Thyroid gland (tissue), 4 donors: ENCODE measurements at regions not wholly inside any gene's neighbourhood (a gene's known extent, or its start where the extent isn't known, plus 50 kb on each side); places are given as distances from the start of the nearest gene placed in this dataset.

Source experiments
- DNase-seq, 2 donors: peaks; one replicate each; pipeline ENCODE4 v3.0.0-alpha.2; 2019
- H3K27ac ChIP-seq, 3 donors: fragments of 200-600 bp; sonication (generic); 1 replicate in 2 of 3; 2 replicates in 1 of 3; pipeline ENCODE4 v1.5.1; 2016 to 2019; ENCODE audit warnings: mild to moderate bottlenecking in 1 of 3, moderate library complexity in 1 of 3
- H3K27me3 ChIP-seq: fragments of 200-600 bp; sonication (generic); one replicate; pipeline ENCODE4 v1.5.1; 2019
- H3K36me3 ChIP-seq, 2 donors: fragments of 200-600 bp; sonication (generic); one replicate each; pipeline ENCODE4 v1.5.1; 2016 to 2019
- H3K4me1 ChIP-seq, 2 donors: fragments of 200-600 bp; sonication (generic); one replicate each; pipeline ENCODE4 v1.5.1; 2017 to 2019
- H3K4me3 ChIP-seq, 3 donors: fragments of 200-600 bp; sonication (generic); replicated peaks in 1 of 3; 1 replicate in 2 of 3; 2 replicates in 1 of 3; pipeline ENCODE4 v1.5.1; 2016; ENCODE audit warnings: mild to moderate bottlenecking in 1 of 3
- H3K9me3 ChIP-seq: fragments of 200-600 bp; sonication (generic); one replicate; pipeline ENCODE4 v1.5.1; 2017
- POLR2A ChIP-seq, 2 donors: fragments of 450-650 bp; IDR thresholded peaks; one replicate each; pipeline ENCODE4 v1.6.1; 2017; ENCODE audit warnings: antibody characterized with exemption in 2 of 2, mild to moderate bottlenecking in 2 of 2, moderate library complexity in 1 of 2
- WGBS, 2 donors: methylation state at CpG; one replicate each; pipeline ENCODE4 v1.1.5; 2017; 5-methylcytosine and 5-hydroxymethylcytosine counted together
- intact Hi-C: fragments of 100-400 bp; cut with DNase I; formaldehyde crosslinking; loops from one replicate; pipeline ENCODE4 v1.15.1; 2023
- TF ChIP-seq, protein P1 (sequence below), 6 experiments: fragments of 200-600 bp in 3 of 6; fragments of 450-650 bp in 3 of 6; sonication (generic) in 3 of 6; IDR thresholded peaks; one replicate each; pipeline ENCODE4 v1.5.1; 2016 to 2019; ENCODE audit warnings: antibody characterized with exemption in 6 of 6, mild to moderate bottlenecking in 2 of 6, inconsistent platforms in 1 of 6, moderate library complexity in 1 of 6

GRCh38 chr1:10857687-10858086 lies 61.2 kb upstream of the CASZ1 start:
- DNase-seq: no peak
- intact Hi-C loops: no loop called here
- WGBS, 2 donors: 68 to 77% methylated on average over 7 to 11 of the region's 11 CpGs

DNA sequence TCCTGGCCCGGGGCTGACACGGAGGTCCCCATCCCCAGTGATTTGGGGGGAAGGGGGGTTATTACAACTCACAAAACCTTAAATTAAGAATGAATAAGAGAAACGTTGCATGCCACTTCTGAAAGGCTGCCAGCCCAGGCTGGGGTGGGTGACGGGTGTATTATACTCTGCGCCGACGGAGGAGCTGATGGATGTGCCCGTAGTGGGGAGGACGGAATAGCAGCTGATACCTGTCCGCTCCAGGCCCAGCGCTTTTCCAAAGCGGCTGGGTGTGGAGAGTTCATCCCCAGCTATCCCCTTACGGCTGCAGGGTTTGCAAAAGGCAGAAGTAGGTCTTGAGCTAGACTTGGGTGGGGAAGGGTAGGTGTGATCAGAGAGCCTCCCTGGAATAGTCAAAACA lies 63.8 kb upstream of the CASZ1 start:
- no peaks in the 10 kb centered on the region for H3K27me3 ChIP-seq
- WGBS, 2 donors: 73 to 78% methylated on average over 13 of the region's 13 CpGs
- intact Hi-C loops: no loop called here
- no peaks in the 10 kb centered on the region for H3K9me3 ChIP-seq
- no peaks in the 10 kb centered on the region for H3K36me3 ChIP-seq
- TF ChIP-seq POLR2A (IDR thresholded peaks at IDR 0.05): no peak
- TF ChIP-seq, protein P1, sequence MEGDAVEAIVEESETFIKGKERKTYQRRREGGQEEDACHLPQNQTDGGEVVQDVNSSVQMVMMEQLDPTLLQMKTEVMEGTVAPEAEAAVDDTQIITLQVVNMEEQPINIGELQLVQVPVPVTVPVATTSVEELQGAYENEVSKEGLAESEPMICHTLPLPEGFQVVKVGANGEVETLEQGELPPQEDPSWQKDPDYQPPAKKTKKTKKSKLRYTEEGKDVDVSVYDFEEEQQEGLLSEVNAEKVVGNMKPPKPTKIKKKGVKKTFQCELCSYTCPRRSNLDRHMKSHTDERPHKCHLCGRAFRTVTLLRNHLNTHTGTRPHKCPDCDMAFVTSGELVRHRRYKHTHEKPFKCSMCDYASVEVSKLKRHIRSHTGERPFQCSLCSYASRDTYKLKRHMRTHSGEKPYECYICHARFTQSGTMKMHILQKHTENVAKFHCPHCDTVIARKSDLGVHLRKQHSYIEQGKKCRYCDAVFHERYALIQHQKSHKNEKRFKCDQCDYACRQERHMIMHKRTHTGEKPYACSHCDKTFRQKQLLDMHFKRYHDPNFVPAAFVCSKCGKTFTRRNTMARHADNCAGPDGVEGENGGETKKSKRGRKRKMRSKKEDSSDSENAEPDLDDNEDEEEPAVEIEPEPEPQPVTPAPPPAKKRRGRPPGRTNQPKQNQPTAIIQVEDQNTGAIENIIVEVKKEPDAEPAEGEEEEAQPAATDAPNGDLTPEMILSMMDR (IDR thresholded peaks at IDR 0.05): no peak
- DNase-seq: no peak
- no peak overlapping the region for H3K4me3 ChIP-seq
- H3K27ac ChIP-seq: no peak overlapping the region
- peaks cover 0 to 5% of the 10 kb centered on the region in 2 donors for H3K4me1 ChIP-seq

More at GRCh38 chr1:10857687-10858086, 61.2 kb upstream of the CASZ1 start:
- Histone ChIP-seq H3K9me3 (no peaks in the 10 kb centered on the region), H3K4me3 (no peak overlapping the region), H3K4me1 (peaks cover 0 to 5% of the 10 kb centered on the region in 2 donors), H3K36me3 (no peaks in the 10 kb centered on the region), H3K27me3 (no peaks in the 10 kb centered on the region), H3K27ac (no peak overlapping the region)
- TF ChIP-seq, protein P1 (IDR thresholded peaks at IDR 0.05): no peak
- no peak for TF ChIP-seq POLR2A (IDR thresholded peaks at IDR 0.05)

GRCh38 chr1:10860682-10861081 lies 64.2 kb upstream of the CASZ1 start:
- Histone ChIP-seq H3K36me3 (no peaks in the 10 kb centered on the region), H3K27ac (no peak overlapping the region), H3K27me3 (no peaks in the 10 kb centered on the region), H3K4me1 (peaks cover 0 to 5% of the 10 kb centered on the region in 2 donors), H3K4me3 (no peak overlapping the region), H3K9me3 (no peaks in the 10 kb centered on the region)
- DNase-seq: peak; percentile 54 to 65
- intact Hi-C loops: no loop called here
- no peak for TF ChIP-seq POLR2A (IDR thresholded peaks at IDR 0.05)
- TF ChIP-seq, protein P1 (IDR thresholded peaks at IDR 0.05): no peak
- 17 to 29% methylated on average over 10 of the region's 11 CpGs for WGBS, 2 donors

GRCh38 chr1:10861822-10862221 lies 65.4 kb upstream of the CASZ1 start:
- H3K4me3 ChIP-seq: no peak overlapping the region
- WGBS, 2 donors: 88 to 92% methylated on average over 5 of the region's 5 CpGs
- peaks cover 4 to 8% of the 10 kb centered on the region in 2 donors for H3K4me1 ChIP-seq
- no peaks in the 10 kb centered on the region for H3K27me3 ChIP-seq
- H3K27ac ChIP-seq: no peak overlapping the region
- H3K36me3 ChIP-seq: no peaks in the 10 kb centered on the region
- TF ChIP-seq, protein P1 (IDR thresholded peaks at IDR 0.05): no peak
- TF ChIP-seq POLR2A (IDR thresholded peaks at IDR 0.05): no peak
- intact Hi-C loops: no loop called here
- DNase-seq: no peak
- H3K9me3 ChIP-seq: no peaks in the 10 kb centered on the region

DNA sequence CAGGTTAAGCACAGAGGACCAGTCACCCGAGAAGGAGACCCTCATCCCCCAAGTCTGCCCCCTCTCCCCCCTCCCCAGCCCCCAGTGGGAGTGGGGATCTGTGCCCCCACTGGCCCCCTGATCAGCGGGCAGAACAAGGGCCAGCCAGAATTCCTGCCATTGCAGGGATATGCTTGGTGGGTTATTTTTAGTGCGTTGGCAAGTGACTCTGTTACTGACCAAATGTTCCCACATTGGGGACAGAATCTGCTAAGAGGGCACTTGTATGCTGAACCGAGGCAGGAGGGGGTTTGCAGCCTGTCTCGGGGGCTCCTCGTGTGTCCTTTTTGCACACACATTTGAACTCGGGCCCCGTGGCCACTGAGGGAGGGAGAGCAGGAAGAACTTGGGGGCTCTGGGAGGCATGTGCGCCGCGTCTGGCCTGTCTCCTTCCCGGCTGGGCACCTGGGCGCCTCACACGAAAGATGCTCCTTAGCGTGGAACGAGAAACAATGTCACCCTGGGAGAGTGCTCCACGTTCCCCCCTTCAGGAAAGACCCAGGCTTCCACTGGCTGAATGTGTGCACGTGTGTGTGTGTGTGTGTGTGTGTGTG lies 66.4 kb upstream of the CASZ1 start:
- TF ChIP-seq POLR2A (IDR thresholded peaks at IDR 0.05): no peak
- Histone ChIP-seq H3K4me3 (no peak overlapping the region), H3K27ac (no peak overlapping the region), H3K4me1 (peaks cover 9 to 11% of the 10 kb centered on the region in 2 donors), H3K9me3 (no peaks in the 10 kb centered on the region), H3K27me3 (no peaks in the 10 kb centered on the region), H3K36me3 (no peaks in the 10 kb centered on the region)
- 70 to 76% methylated on average over 14 to 15 of the region's 18 CpGs for WGBS, 2 donors
- DNase-seq: no peak
- intact Hi-C loops: no loop called here
